ES-I3 (cell line): ENCODE measurements at regions not wholly inside any gene's neighbourhood (a gene's known extent, or its start where the extent isn't known, plus 50 kb on each side); places are given as distances from the start of the nearest gene placed in this dataset.

Experiments used
- H3K36me3 ChIP-seq: 2 replicates; pipeline ENCODE4 v1.6.1; 2013; ENCODE audit warnings: mild to moderate bottlenecking, low read length, control low read depth, moderate library complexity; ENCODE audit not compliant: insufficient read depth
- H3K4me1 ChIP-seq: 2 replicates; pipeline ENCODE4 v1.6.1; 2013; ENCODE audit warnings: mild to moderate bottlenecking, control low read depth, low read length; ENCODE audit not compliant: insufficient read depth
- H3K9ac ChIP-seq: 2 replicates; pipeline ENCODE4 v1.6.1; 2013; ENCODE audit warnings: low read depth, mild to moderate bottlenecking, low read length, moderate library complexity
- H3K9me3 ChIP-seq: 2 replicates; pipeline ENCODE4 v1.6.1; 2013; ENCODE audit warnings: mild to moderate bottlenecking, low read length, moderate library complexity; ENCODE audit not compliant: control insufficient read depth, insufficient read depth

DNA sequence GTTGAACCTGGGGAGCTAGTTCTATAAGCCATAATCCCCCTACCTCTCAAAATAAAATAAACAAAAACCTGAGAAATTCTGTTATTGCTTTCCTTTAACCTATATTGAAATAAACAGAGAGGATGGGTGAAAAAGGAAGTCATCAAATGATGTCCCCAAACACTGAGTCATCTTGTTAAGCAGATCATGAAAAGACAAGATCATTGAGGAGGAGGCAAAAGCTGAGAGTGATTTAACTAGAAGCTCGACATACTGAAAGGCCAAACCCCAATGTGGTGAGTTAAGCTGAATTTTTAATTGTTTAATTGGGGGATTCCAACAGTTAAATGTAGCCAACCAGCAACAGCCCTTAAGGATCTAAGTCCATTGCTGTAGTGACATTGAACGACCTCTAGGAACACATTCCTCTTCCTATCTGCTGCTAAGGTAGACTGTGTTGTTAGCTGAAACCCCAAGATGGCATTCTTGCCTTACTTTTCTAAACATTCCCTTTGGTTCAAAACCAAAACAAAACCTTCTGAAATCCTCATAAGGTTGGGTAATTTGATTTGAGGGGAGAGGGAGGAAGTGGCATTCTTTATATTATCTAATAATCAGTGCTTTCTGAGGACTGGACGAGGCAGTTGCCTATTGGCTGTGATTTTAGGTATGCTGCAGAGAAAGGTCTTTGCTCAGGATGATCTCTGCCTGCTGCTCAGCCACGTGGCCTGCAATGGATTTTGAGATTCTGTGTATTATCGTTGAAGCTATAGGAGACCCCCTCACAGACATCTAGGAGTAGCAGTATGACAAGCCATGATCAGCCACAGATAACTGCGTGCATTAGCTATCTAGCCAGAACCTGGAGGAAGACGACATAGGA is 62.7 kb upstream of the BNIP2 start:
- Histone ChIP-seq H3K9me3 (no peaks in the 10 kb centered on the region), H3K9ac (no peak overlapping the region), H3K4me1 (no peaks in the 10 kb centered on the region; the same call in 1 of the 2 replicates), H3K36me3 (no peaks in the 10 kb centered on the region)

DNA sequence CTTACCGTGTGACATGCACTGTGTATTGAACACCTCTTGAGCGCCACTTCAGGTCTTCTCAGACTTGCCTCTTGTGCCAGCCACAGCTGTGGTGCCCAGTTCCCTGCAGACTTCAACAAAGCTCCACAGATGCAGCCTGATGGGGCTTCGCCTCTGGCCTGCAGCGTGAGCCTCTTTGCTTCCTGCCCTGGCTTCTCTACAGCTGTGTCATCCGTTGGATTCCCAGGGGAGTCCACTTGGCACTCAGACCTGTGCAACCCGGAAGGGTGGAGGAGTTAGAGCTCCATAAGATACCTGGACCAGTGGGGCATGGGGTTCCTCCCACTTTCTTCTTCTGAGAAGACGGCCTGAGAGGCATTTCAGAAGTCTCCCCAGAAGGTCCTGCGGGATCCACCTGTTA is 57.7 kb upstream of the BNIP2 start:
- H3K9ac ChIP-seq = no peak overlapping the region
- H3K9me3 ChIP-seq = no peaks in the 10 kb centered on the region
- no peaks in the 10 kb centered on the region for H3K4me1 ChIP-seq

DNA sequence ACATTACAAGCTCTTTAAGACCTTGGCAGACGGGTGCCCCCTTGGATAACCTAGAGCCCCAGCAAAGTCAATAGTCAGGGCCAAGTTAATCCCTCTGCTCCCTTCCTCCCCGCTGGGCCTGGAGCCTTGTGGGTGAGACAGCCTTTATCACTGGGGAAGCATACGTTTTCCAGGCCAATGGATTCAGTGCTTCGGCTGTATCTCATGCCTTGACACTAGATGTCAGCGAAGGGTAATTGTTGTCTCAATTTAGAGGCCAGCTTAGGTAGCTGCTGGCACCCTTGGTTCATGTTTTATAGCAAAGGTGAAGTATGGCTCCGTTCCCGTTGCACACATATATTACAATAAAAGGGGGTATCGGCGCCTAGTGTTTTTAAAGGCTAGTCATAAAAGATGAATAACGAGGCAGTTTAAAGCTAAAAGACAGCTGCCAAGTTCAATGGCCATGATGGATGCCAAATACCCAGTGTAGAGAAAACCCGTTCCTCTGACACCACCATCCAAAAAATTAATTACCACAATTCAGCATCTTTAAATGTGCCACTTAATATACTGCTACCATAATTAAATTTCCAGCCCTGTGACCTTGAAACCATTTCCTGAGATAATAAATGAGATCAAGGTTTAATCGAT is 52.3 kb upstream of the BNIP2 start:
- no peaks in the 10 kb centered on the region for H3K9me3 ChIP-seq
- H3K36me3 ChIP-seq = no peaks in the 10 kb centered on the region
- H3K9ac ChIP-seq = no peak overlapping the region
- no peaks in the 10 kb centered on the region for H3K4me1 ChIP-seq

More for the DNA sequence above, 57.7 kb upstream of the BNIP2 start:
- H3K36me3 ChIP-seq = no peaks in the 10 kb centered on the region

DNA sequence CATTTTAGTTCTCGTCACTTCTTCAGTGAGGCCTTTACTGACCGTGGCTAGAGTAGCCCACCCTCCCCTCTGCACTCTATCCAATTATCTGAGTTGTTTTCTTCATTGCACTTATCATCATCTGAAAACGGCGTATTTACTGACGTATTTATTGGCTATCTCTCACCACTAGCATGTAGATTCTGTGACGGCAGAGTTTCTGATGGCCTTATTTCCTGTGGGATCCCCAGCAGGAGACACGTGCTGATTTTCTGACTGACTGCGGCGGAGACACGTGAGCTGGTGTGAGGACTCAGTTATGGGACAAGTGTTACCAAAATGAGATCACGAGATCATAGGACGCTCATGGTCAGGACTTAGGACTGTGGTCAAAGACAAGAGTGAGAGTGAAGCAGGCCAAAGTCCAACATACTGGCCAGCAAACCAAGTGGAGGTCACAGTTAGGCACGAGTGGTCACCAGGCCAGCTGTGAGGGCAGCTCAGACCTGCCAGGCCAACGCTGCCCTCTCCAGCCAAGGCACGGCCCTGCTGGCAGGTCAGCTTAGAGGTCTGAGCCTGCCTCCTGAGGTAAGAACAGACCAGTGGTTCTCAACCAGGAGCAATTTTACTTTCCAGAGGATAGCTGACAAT is 50.6 kb upstream of the BNIP2 start:
- no peaks in the 10 kb centered on the region for H3K36me3 ChIP-seq
- no peak overlapping the region for H3K9ac ChIP-seq
- no peaks in the 10 kb centered on the region for H3K4me1 ChIP-seq
- no peaks in the 10 kb centered on the region for H3K9me3 ChIP-seq
